Loucy (cell line): ENCODE measurements at regions not wholly inside any gene's neighbourhood (a gene's known extent, or its start where the extent isn't known, plus 50 kb on each side); places are given as distances from the start of the nearest gene placed in this dataset.

Experiments
- H2AFZ ChIP-seq: fragments of 200-600 bp; sonication (generic); 2 replicates; pipeline ENCODE4 v1.6.0; 2016; ENCODE audit warnings: antibody characterized with exemption, mild to moderate bottlenecking, low read length, moderate library complexity
- H3F3A ChIP-seq: fragments of 200-600 bp; 2 replicates; pipeline ENCODE4 v1.6.0; 2016; ENCODE audit warnings: antibody characterized with exemption, low read depth, mild to moderate bottlenecking
- H3K27me3 ChIP-seq: fragments of 200-600 bp; sonication (generic); 2 replicates; pipeline ENCODE4 v1.6.1; 2014; ENCODE audit warnings: low read length, mild to moderate bottlenecking; ENCODE audit not compliant: insufficient read depth, poor library complexity, severe bottlenecking
- H3K36me3 ChIP-seq: fragments of 200-600 bp; sonication (generic); 2 replicates; pipeline ENCODE4 v1.6.1; 2016; ENCODE audit warnings: low read length; ENCODE audit not compliant: insufficient read depth
- H3K4me1 ChIP-seq: fragments of 200-600 bp; sonication (generic); 2 replicates; pipeline ENCODE4 v1.5.1; 2014; ENCODE audit warnings: low read length, mild to moderate bottlenecking; ENCODE audit not compliant: insufficient read depth, poor library complexity, severe bottlenecking
- H3K4me2 ChIP-seq: fragments of 200-600 bp; sonication (generic); 2 replicates; pipeline ENCODE4 v1.6.0; 2014; ENCODE audit warnings: antibody characterized with exemption, low read length, low read depth, mild to moderate bottlenecking; ENCODE audit not compliant: poor library complexity, severe bottlenecking
- H3K4me3 ChIP-seq: fragments of 200-600 bp; sonication (generic); 2 replicates; pipeline ENCODE4 v1.5.1; 2014; ENCODE audit warnings: low read length, mild to moderate bottlenecking, mixed read lengths; ENCODE audit not compliant: poor library complexity, severe bottlenecking
- H3K79me2 ChIP-seq: fragments of 200-600 bp; sonication (generic); 2 replicates; pipeline ENCODE4 v1.6.1; 2014; ENCODE audit warnings: low read length; ENCODE audit not compliant: insufficient read depth
- H3K9ac ChIP-seq: fragments of 200-600 bp; sonication (generic); 2 replicates; pipeline ENCODE4 v1.6.0; 2014; ENCODE audit warnings: mild to moderate bottlenecking, low read depth, low read length, moderate library complexity; ENCODE audit not compliant: poor library complexity, severe bottlenecking
- H3K9me2 ChIP-seq: fragments of 200-600 bp; sonication (generic); replicated peaks from 2 replicates; pipeline ENCODE4 v1.6.1; 2016; ENCODE audit warnings: low read depth, low read length, mixed read lengths
- H3K9me3 ChIP-seq: fragments of 200-600 bp; sonication (generic); 2 replicates; pipeline ENCODE4 v1.6.1; 2014; ENCODE audit warnings: mild to moderate bottlenecking, antibody characterized with exemption, low read length, low read depth; ENCODE audit not compliant: insufficient read depth
- H4K20me1 ChIP-seq: fragments of 200-600 bp; sonication (generic); 2 replicates; pipeline ENCODE4 v1.6.0; 2014; ENCODE audit warnings: antibody characterized with exemption, low read length, mild to moderate bottlenecking; ENCODE audit not compliant: insufficient read depth, poor library complexity, severe bottlenecking
- EZH2phosphoT487 ChIP-seq: fragments of 200-600 bp; IDR thresholded peaks from 2 replicates; pipeline ENCODE4 v1.6.1; 2018; ENCODE audit warnings: antibody characterized with exemption, mild to moderate bottlenecking, moderate library complexity, borderline replicate concordance
- TF ChIP-seq, protein P1 (sequence below): fragments of 200-600 bp; sonication (generic); conservative IDR thresholded peaks from 2 replicates; pipeline ENCODE4 v1.5.1; 2014; ENCODE audit warnings: mild to moderate bottlenecking, antibody characterized with exemption, low read length

DNA sequence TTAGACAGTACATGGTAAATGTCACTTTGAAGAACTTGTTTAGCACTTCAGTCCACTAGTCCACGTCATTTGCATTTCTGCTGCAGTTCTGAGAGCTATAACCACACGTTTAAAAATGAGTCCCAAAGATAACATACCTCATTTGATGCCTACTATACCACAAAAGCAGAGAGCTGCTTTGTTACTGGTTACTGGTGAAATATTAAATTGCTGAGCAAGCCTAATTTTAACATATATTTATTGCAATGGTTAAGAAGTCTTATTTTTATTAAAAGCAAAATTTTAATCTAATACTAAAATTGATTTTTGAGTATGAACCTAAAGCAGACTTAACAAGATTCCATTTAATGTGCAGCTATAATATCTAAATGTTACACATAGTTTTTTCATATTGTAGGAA, 1949.7 kb upstream of the PRR20A start:
- Histone ChIP-seq H3K36me3 (no peaks in the 10 kb centered on the region), H3K9me3 (no peaks in the 10 kb centered on the region), H3K79me2 (no peaks in the 10 kb centered on the region), H3K9ac (no peak overlapping the region), H3K4me3 (no peak overlapping the region), H3F3A (no peaks in the 10 kb centered on the region), H3K4me2 (no peak overlapping the region), H3K27me3 (no peaks in the 10 kb centered on the region), H3K9me2 (no peaks in the 10 kb centered on the region), H4K20me1 (no peaks in the 10 kb centered on the region), H2AFZ (no peak overlapping the region), H3K4me1 (no peaks in the 10 kb centered on the region)
- TF ChIP-seq, protein P1, sequence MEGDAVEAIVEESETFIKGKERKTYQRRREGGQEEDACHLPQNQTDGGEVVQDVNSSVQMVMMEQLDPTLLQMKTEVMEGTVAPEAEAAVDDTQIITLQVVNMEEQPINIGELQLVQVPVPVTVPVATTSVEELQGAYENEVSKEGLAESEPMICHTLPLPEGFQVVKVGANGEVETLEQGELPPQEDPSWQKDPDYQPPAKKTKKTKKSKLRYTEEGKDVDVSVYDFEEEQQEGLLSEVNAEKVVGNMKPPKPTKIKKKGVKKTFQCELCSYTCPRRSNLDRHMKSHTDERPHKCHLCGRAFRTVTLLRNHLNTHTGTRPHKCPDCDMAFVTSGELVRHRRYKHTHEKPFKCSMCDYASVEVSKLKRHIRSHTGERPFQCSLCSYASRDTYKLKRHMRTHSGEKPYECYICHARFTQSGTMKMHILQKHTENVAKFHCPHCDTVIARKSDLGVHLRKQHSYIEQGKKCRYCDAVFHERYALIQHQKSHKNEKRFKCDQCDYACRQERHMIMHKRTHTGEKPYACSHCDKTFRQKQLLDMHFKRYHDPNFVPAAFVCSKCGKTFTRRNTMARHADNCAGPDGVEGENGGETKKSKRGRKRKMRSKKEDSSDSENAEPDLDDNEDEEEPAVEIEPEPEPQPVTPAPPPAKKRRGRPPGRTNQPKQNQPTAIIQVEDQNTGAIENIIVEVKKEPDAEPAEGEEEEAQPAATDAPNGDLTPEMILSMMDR: no peak
- no peak for TF ChIP-seq EZH2phosphoT487

DNA sequence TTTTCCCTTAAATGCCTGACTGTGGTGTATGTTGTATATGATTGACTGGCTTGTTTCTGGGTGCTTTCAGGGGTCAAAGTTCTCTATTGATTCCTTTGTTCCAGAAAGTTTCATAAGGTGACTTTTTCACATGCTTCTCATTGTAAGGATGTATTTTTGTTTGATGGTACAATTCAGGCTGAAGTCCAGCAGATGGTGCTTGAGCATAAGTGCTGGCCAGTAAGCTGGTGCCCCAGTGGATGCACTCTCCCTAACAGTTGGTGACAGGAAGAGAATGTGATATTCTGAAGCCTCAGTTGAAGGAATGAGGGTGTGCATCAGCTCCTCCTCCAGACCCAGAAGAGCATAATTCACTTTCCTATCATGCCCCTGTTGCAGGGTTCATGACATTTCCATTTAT, 1941.6 kb upstream of the PRR20A start:
- H3K9me3 ChIP-seq: no peaks in the 10 kb centered on the region
- H2AFZ ChIP-seq: no peak overlapping the region
- H3K9me2 ChIP-seq: no peaks in the 10 kb centered on the region
- H4K20me1 ChIP-seq: no peaks in the 10 kb centered on the region
- TF ChIP-seq, protein P1: no peak
- no peak for TF ChIP-seq EZH2phosphoT487
- H3K4me1 ChIP-seq: no peaks in the 10 kb centered on the region
- no peaks in the 10 kb centered on the region for H3K27me3 ChIP-seq
- no peak overlapping the region for H3K4me2 ChIP-seq
- no peak overlapping the region for H3K4me3 ChIP-seq
- H3K36me3 ChIP-seq: no peaks in the 10 kb centered on the region
- no peaks in the 10 kb centered on the region for H3F3A ChIP-seq
- H3K79me2 ChIP-seq: no peaks in the 10 kb centered on the region
- no peak overlapping the region for H3K9ac ChIP-seq

DNA sequence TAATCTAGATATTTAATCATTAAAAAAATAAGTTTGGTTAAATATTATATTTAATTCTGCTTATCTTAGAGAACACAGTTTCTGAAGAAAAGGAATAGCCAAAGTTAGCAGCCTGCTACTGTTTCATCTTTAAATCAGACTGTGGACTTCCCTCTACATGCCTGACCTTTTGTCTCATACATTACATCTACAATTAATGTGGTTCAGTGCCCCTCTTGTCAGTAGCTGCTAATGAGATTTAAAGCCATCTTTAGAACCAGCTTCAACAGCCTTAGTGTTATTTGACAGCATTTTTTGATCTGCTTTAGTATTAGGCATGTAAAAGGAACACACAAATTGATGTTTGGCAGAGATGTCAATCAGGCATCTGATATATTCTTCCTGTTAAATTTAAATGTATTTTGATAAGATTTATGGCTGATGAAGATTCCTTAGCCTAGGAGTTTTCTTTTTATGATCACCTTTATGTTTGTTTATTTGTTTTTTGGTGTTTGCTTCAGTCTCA, 1925.8 kb upstream of the PRR20A start:
- Histone ChIP-seq H3K9me2 (no peaks in the 10 kb centered on the region), H3K27me3 (no peaks in the 10 kb centered on the region), H3F3A (no peaks in the 10 kb centered on the region), H3K4me1 (no peaks in the 10 kb centered on the region), H4K20me1 (no peaks in the 10 kb centered on the region), H3K9me3 (no peaks in the 10 kb centered on the region), H3K4me2 (no peak overlapping the region), H3K36me3 (no peaks in the 10 kb centered on the region), H3K79me2 (no peaks in the 10 kb centered on the region), H2AFZ (no peak overlapping the region), H3K9ac (no peak overlapping the region), H3K4me3 (no peak overlapping the region)
- TF ChIP-seq EZH2phosphoT487: no peak
- TF ChIP-seq, protein P1: no peak
